Fibroblast of skin of right quadriceps (primary cell): ENCODE measurements at regions not wholly inside any gene's neighbourhood (a gene's known extent, or its start where the extent isn't known, plus 50 kb on each side); places are given as distances from the start of the nearest gene placed in this dataset.

ENCODE experiments used
- DNase-seq: peaks from one replicate; pipeline ENCODE4 v3.0.0-alpha.2; 2013

- DNase-seq = peak; percentile 23
Observed at GRCh38 chr3:178048768-178049167, 487.5 kb upstream of the KCNMB2 start.

- DNase-seq = no peak
Observed at GRCh38 chr3:178054471-178054870, 481.8 kb upstream of the KCNMB2 start.

DNA sequence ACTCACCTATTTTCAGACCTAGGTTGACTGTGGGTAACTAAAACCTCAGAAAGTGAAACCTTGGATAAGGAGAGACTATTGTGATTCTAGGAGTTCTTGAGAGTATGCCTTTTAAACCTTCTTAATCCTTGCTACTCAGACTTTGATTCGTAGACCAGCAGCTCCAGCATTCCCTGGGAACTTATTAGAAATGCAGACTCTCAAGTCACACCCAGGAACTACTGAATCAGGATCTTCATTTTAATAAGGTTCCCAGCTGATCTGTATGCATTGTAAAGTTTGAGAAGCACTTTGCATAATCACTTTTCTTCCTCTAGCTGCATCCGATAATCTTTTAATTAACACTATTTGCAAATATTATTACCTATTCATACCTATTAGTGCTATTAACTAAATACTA, 480.3 kb upstream of the KCNMB2 start:
- DNase-seq = no peak

DNA sequence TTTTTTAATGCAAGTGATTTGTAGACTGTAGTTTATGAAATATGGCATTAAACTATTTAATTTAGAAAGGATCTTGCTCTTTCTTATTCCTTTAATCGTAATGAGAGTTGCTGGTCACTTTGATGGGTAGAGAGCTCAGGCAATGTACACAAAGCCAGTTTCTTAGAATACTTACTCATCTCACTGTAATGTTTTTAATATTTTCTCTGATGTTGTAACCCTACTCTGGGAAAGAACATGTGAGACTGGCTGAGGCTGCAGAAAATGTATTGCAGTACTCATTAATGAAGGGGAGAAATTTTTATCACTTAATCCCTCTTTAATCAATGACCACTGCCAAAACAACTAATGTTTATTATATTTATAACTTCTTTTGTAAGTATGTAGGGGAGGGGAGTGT, 479.4 kb upstream of the KCNMB2 start:
- DNase-seq = no peak

- no peak for DNase-seq
Observed at GRCh38 chr3:178058629-178059028, 477.6 kb upstream of the KCNMB2 start.

DNA sequence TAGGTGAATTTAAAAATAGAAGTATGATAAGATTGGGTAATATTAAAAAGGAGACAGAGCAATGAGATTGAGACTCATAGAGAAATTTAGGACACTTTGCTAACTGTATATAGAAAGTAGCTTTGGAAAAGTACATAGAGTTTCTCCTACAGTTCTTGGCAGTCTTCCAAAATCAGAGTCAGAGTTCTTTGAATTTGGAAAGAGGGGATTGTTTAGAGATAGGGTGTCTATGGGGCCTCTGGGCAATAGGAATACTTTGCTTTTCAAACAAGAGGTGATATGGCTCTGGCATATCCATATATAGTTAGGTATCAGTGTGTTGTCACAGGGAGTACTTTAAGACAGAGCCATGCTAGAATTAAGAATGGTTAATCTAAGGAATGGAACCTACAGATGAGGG, 477.1 kb upstream of the KCNMB2 start:
- no peak for DNase-seq

DNA sequence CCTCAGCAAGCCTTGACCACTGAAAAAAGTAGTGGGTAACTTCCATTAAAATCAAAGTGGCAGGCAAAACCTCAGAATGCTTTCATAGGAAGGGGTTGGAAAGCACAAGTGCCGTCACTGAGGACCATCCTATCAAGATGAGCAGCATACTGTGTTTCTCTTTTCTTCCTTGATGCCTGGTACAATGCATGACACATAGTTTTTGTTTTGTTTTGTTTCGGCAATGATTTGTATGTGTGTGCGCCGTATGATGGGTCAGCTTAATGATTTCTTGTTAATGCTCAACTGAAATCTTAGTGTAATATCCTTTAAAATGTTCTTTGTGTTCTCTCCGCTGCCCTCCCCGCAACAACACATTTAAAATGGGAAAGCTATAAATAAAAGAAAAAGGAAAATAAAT, 476.4 kb upstream of the KCNMB2 start:
- no peak for DNase-seq

- peak; percentile 67 for DNase-seq
Observed at GRCh38 chr3:178060407-178060806, 475.8 kb upstream of the KCNMB2 start.

- DNase-seq = no peak
Observed at GRCh38 chr3:178062126-178062525, 474.1 kb upstream of the KCNMB2 start.

DNA sequence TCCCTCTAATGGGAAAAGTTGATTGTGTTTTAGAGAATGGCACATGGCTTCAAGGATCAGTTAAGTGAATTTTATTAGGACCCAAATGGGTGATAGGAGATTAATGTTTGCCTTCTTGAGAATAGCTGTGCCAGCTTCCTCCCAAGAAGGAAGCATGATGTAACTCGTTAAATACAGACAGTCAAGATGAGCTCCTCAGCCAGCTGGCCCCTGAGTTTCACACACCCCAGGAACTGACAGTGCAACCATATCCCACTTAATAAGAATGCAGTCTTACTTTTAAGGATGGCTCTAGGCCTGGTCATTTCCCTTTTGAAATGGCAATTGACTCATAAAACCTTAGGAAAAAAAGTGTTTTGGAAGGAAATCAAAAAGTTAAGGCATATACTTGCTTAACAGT, 472.8 kb upstream of the KCNMB2 start:
- no peak for DNase-seq

- no peak for DNase-seq
Observed at GRCh38 chr3:178067721-178068120, 468.5 kb upstream of the KCNMB2 start.

- DNase-seq = no peak
Observed at GRCh38 chr3:178072391-178073305, 463.6 kb upstream of the KCNMB2 start.

- DNase-seq = no peak
Observed at GRCh38 chr3:178073366-178073765, 462.9 kb upstream of the KCNMB2 start.

GRCh38 chr3:178075344-178075743, 460.9 kb upstream of the KCNMB2 start:
- DNase-seq = no peak

DNA sequence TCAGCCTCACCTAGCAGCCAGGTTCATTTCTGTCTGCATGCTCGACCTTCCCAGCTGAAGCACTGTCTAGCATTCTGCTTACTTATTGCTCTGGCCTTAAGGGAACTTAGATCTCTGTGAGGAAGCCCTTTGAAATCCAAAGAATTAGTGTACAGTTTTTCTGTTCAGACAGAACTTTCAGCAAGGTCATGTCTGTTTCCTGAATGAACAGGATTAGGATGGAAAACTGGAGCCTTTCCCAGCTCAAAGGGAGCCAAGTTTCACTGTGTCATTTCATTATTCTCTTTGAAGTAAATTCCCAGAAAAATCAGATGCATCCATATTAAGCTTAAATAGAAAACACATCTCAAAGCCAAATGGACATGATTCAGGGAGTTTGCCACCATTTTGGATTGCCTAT, 457.3 kb upstream of the KCNMB2 start:
- peak; percentile 72 for DNase-seq

GRCh38 chr3:178079966-178080365, 456.3 kb upstream of the KCNMB2 start:
- DNase-seq = no peak

DNA sequence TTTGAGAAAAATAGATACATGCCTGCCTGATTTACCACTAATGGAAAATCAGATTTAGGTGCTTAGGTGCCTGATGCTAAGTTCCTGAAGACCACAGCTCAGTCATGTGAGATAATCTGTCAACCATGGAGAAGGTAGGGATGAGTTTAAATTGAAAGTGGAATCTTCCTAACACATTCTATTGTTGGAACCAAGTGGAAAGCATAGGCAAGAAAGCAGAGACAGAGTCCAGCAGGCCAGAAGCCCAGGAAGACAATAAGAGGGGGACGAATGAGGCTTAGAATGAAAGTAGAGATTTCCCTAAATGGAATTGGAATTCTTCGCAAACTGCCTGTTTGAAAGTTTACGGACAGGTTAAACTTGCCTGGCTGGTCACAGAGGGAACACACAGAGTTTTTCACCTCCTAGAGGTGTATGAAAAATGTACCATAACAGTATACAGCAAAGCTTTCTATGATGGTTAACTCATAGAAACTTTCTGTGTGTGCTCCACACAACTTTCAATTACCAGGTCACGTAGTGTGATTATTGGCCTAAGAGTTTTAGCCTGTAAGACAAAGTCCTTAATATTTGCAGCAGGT, 453.8 kb upstream of the KCNMB2 start:
- no peak for DNase-seq

- peak; percentile 13 for DNase-seq
Observed at GRCh38 chr3:178083906-178084866, 452.1 kb upstream of the KCNMB2 start.

GRCh38 chr3:178084938-178085816, 451.1 kb upstream of the KCNMB2 start:
- peak; percentile 84 for DNase-seq

- no peak for DNase-seq
Observed at GRCh38 chr3:178085817-178086123, 450.5 kb upstream of the KCNMB2 start.

- peak; percentile 9 for DNase-seq
Observed at GRCh38 chr3:178086144-178086825, 450.0 kb upstream of the KCNMB2 start.

DNA sequence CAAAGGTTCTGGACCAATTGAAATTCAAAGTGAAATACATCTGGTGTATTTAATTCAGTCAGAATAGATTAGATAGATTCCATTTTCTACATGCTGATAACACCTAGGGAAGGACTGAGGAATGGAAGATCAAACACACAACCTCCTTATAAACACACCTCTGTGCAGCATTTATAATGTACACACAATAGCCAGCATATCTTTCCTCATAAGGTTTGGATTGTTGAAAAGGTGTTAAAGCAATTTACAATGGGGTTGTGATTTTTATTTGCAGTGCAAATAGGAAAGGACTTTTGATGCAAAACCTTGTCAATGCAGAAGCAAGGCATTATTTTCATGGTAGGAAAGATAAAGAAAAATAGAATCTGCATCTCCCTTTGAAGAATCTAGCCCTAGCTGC, 448.9 kb upstream of the KCNMB2 start:
- no peak for DNase-seq
